GM23248 (cell line): ENCODE measurements at regions not wholly inside any gene's neighbourhood (a gene's known extent, or its start where the extent isn't known, plus 50 kb on each side); places are given as distances from the start of the nearest gene placed in this dataset.

Experiments
- DNase-seq: peaks from one replicate; pipeline ENCODE4 v3.0.0-alpha.2; 2015
- H2AFZ ChIP-seq: fragments of 200-600 bp; sonication (generic); 2 replicates; pipeline ENCODE4 v1.6.1; 2016; ENCODE audit warnings: antibody characterized with exemption
- H3F3A ChIP-seq: fragments of 200-600 bp; sonication (generic); 2 replicates; pipeline ENCODE4 v1.6.1; 2016; ENCODE audit warnings: mild to moderate bottlenecking, antibody characterized with exemption, mixed run types; ENCODE audit not compliant: insufficient read depth
- H3K27ac ChIP-seq: fragments of 200-600 bp; sonication (generic); 2 replicates; pipeline ENCODE4 v1.5.1; 2016; ENCODE audit warnings: mild to moderate bottlenecking
- H3K27me3 ChIP-seq: fragments of 200-600 bp; sonication (generic); replicated peaks from 2 replicates; pipeline ENCODE4 v1.6.1; 2016; ENCODE audit warnings: mild to moderate bottlenecking; ENCODE audit not compliant: insufficient read depth
- H3K36me3 ChIP-seq: fragments of 200-600 bp; sonication (generic); 2 replicates; pipeline ENCODE4 v1.6.1; 2016; ENCODE audit warnings: low read depth, mild to moderate bottlenecking
- H3K4me1 ChIP-seq: fragments of 200-600 bp; sonication (generic); 2 replicates; pipeline ENCODE4 v1.6.1; 2016; ENCODE audit warnings: mild to moderate bottlenecking; ENCODE audit not compliant: insufficient read depth
- H3K4me2 ChIP-seq: fragments of 200-600 bp; sonication (generic); one replicate; pipeline ENCODE4 v1.6.1; 2016; ENCODE audit warnings: mild to moderate bottlenecking; ENCODE audit not compliant: unreplicated experiment
- H3K4me3 ChIP-seq: fragments of 200-600 bp; sonication (generic); 2 replicates; pipeline ENCODE4 v1.5.1; 2016; ENCODE audit warnings: mild to moderate bottlenecking
- H3K79me2 ChIP-seq: fragments of 200-600 bp; sonication (generic); 2 replicates; pipeline ENCODE4 v1.6.1; 2016; ENCODE audit warnings: mild to moderate bottlenecking; ENCODE audit not compliant: insufficient read depth
- H3K9ac ChIP-seq: fragments of 200-600 bp; sonication (generic); 2 replicates; pipeline ENCODE4 v1.6.1; 2016; ENCODE audit warnings: mild to moderate bottlenecking
- H3K9me2 ChIP-seq: fragments of 200-600 bp; sonication (generic); 2 replicates; pipeline ENCODE4 v1.6.1; 2016; ENCODE audit warnings: mixed run types, mild to moderate bottlenecking, moderate library complexity; ENCODE audit not compliant: insufficient read depth
- H3K9me3 ChIP-seq: fragments of 200-600 bp; sonication (generic); one replicate; pipeline ENCODE4 v1.6.1; 2017; ENCODE audit warnings: low read depth
- H4K20me1 ChIP-seq: fragments of 200-600 bp; sonication (generic); 2 replicates; pipeline ENCODE4 v1.6.0; 2016; ENCODE audit not compliant: insufficient read depth
- EZH2 ChIP-seq: fragments of 200-600 bp; sonication (generic); IDR thresholded peaks from 2 replicates; pipeline ENCODE4 v1.6.1; 2018; ENCODE audit warnings: antibody characterized with exemption, mild to moderate bottlenecking; ENCODE audit not compliant: insufficient read depth, poor library complexity, severe bottlenecking
- EZH2phosphoT487 ChIP-seq: fragments of 200-600 bp; sonication (generic); IDR thresholded peaks from 2 replicates; pipeline ENCODE4 v1.6.1; 2018; ENCODE audit warnings: antibody characterized with exemption, moderate library complexity, mild to moderate bottlenecking, low read depth; ENCODE audit not compliant: insufficient read depth
- WGBS, 2 experiments: methylation state at CpG; one replicate each; pipeline ENCODE4 v1.1.6; 2015 to 2017; ENCODE audit warnings: low lambda C conversion rate in 2 of 2, low coverage in 1 of 2; ENCODE audit errors: missing lambda C conversion rate in 2 of 2; 5-methylcytosine and 5-hydroxymethylcytosine counted together
- in situ Hi-C: fragments of 300-500 bp; cut with MboI; formaldehyde crosslinking; loops from 2 replicates; pipeline ENCODE4 v1.15.0; 2020

DNA sequence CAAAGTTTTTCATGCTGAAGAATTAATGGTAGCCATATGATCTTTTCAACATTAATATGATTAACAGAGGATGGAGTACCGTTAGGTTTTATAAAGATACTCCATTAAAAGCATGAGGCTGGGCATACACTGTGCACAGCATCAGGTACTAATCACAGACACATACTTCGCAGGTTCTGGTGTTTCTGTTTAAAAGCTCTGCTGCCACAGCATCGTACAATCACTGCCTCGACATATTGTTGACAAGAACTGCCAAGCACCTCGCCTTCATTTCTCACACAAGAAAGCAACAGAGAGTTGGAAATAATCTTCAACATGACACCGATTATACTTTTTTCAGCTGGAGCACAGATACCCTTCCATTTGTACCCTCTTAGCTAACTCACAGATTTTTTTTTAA, 753.4 kb upstream of the FAM241A start:
- Histone ChIP-seq H3K36me3 (no peaks in the 10 kb centered on the region), H3K9ac (no peak overlapping the region), H3K4me1 (no peaks in the 10 kb centered on the region), H4K20me1 (no peaks in the 10 kb centered on the region), H3K9me3 (no peaks in the 10 kb centered on the region), H3K27me3 (no peaks in the 10 kb centered on the region), H3K4me2 (no peak overlapping the region), H3K79me2 (no peaks in the 10 kb centered on the region), H3F3A (no peaks in the 10 kb centered on the region), H3K4me3 (no peak overlapping the region), H2AFZ (no peak overlapping the region), H3K9me2 (no peaks in the 10 kb centered on the region), H3K27ac (no peak overlapping the region)
- 42 to 52% methylated on average over 6 of the region's 6 CpGs for WGBS, 2 experiments
- no peak for DNase-seq
- TF ChIP-seq EZH2 (no peak), EZH2phosphoT487 (no peak)
- in situ Hi-C loops, result no loop called here

DNA sequence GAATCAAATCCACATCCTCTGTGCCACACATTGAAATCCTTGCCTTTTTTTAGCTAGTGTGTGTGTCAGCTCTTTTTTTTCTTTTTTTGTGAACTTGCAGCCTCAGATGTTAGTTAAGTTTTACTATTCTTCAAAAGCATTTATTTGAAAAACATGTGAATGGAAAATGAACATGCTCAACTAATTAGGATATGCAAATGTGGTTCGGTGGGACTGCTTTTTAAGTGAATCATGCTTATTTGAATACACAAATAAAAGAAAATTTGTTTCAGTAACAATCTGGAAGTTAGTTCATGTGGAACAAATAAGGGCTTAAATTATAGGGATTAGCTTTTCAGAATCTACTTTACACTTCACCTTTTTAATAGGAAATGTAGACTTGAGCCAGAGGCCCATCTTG, 751.5 kb upstream of the FAM241A start:
- H3K4me1 ChIP-seq, result peaks cover 3% of the 10 kb centered on the region
- no peak for TF ChIP-seq EZH2phosphoT487
- TF ChIP-seq EZH2, result no peak
- no peak for DNase-seq
- in situ Hi-C loops, result no loop called here
- no peaks in the 10 kb centered on the region for H3K9me2 ChIP-seq
- WGBS, 2 experiments, result 8 to 14% methylated on average over 1 of the region's 1 CpG
- H3K36me3 ChIP-seq, result no peaks in the 10 kb centered on the region
- no peak overlapping the region for H3K9ac ChIP-seq
- peaks cover 2% of the 10 kb centered on the region for H3F3A ChIP-seq
- no peaks in the 10 kb centered on the region for H3K79me2 ChIP-seq
- no peaks in the 10 kb centered on the region for H3K27me3 ChIP-seq
- no peak overlapping the region for H2AFZ ChIP-seq
- H3K4me2 ChIP-seq, result no peak overlapping the region
- no peaks in the 10 kb centered on the region for H4K20me1 ChIP-seq
- no peak overlapping the region for H3K4me3 ChIP-seq
- no peaks in the 10 kb centered on the region for H3K9me3 ChIP-seq
- H3K27ac ChIP-seq, result no peak overlapping the region

DNA sequence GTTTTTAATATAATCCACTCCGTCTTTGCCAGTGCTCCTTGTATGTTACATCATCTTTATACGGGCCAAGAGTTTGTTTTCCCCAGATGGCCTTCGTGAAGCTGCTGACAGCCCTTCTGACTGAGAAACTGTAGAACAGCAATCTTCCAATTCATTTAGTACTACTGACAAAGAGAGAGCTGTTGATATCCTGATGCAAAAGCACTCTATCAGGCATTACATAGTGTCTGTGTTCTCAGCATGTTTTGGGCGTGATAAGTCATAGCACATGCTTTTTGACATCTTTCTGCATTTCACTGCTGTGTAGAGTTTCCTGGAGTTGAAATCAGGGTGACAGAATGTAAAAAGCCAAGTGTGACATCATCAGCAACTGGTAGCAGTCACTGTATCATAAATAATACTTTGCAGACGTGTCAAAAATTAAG, 746.3 kb upstream of the FAM241A start:
- Histone ChIP-seq H2AFZ (peak overlapping the region; percentile 60), H3K27ac (peak overlapping the region; percentile 10; the same call in 1 of the 2 replicates), H3F3A (peaks cover 23% of the 10 kb centered on the region), H3K4me1 (peaks cover 24% of the 10 kb centered on the region), H3K9ac (no peak overlapping the region), H3K9me2 (no peaks in the 10 kb centered on the region), H3K4me2 (peak overlapping the region; percentile 35), H4K20me1 (no peaks in the 10 kb centered on the region), H3K4me3 (peak overlapping the region; percentile 8; the same call in 1 of the 2 replicates), H3K9me3 (no peaks in the 10 kb centered on the region), H3K79me2 (no peaks in the 10 kb centered on the region), H3K36me3 (no peaks in the 10 kb centered on the region), H3K27me3 (no peaks in the 10 kb centered on the region)
- no peak for TF ChIP-seq EZH2phosphoT487
- TF ChIP-seq EZH2, result no peak
- in situ Hi-C loops, result no loop called here
- 8 to 11% methylated on average over 5 of the region's 5 CpGs for WGBS, 2 experiments
- DNase-seq, result peak; percentile 66

DNA sequence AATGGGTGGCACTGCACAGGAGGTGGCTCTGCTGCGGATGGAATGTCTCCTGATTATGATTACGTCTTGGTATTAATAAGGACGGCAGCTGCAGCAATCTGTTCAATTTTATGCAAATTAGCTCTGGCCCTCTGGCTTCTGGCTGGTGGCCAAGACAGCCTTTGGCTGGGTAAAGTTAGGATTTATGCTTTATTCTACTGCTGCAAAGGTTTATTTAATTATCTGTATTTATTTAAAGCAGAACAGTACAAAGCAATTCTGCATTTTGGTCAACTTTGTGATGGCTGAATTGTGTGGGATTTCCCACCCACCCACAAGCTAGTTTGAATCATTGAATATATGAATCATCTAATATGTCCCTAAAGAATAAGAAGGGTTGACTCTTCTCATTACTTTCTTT, 745.6 kb upstream of the FAM241A start:
- no peak for TF ChIP-seq EZH2
- WGBS, 2 experiments, result 16% methylated on average over 3 of the region's 3 CpGs

DNA sequence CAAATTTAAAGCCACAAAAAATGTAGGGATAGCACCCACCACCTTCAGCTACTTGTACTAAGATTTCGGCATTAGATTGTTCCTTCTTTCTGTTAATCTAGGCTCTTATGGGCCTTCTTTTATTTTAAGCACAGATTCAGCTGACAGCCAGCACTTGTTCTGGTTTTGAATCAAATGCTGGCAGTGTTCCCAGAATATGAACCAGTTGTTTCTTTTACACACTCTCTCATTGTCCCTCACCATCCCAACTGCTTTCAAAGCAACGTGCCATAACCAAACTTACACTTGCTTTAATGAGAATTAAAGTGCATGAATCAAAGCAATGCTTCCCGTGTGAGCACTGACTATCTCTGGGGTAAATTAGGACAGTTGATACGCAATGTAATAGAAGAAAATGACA, 744.5 kb upstream of the FAM241A start:
- H3K27ac ChIP-seq, result no peak overlapping the region

More for the DNA sequence above, 745.6 kb upstream of the FAM241A start:
- no peak overlapping the region for H3K4me3 ChIP-seq
- peaks cover 24% of the 10 kb centered on the region for H3K4me1 ChIP-seq
- H3K9ac ChIP-seq, result no peak overlapping the region
- H4K20me1 ChIP-seq, result no peaks in the 10 kb centered on the region
- in situ Hi-C loops, result no loop called here
- no peaks in the 10 kb centered on the region for H3K36me3 ChIP-seq
- peak overlapping the region; percentile 35 for H3K4me2 ChIP-seq
- no peak overlapping the region for H2AFZ ChIP-seq
- DNase-seq, result peak; percentile 51
- no peaks in the 10 kb centered on the region for H3K9me3 ChIP-seq
- peaks cover 23% of the 10 kb centered on the region for H3F3A ChIP-seq
- H3K79me2 ChIP-seq, result no peaks in the 10 kb centered on the region
- no peaks in the 10 kb centered on the region for H3K9me2 ChIP-seq
- no peak overlapping the region for H3K27ac ChIP-seq
- H3K27me3 ChIP-seq, result no peaks in the 10 kb centered on the region

More for the DNA sequence above, 744.5 kb upstream of the FAM241A start:
- 21 to 22% methylated on average over 4 of the region's 4 CpGs for WGBS, 2 experiments
- Histone ChIP-seq H4K20me1 (no peaks in the 10 kb centered on the region), H3K9ac (no peak overlapping the region), H3K4me2 (no peak overlapping the region), H2AFZ (no peak overlapping the region), H3K9me3 (no peaks in the 10 kb centered on the region), H3K79me2 (no peaks in the 10 kb centered on the region), H3K9me2 (no peaks in the 10 kb centered on the region), H3F3A (peaks cover 23% of the 10 kb centered on the region), H3K36me3 (no peaks in the 10 kb centered on the region), H3K4me3 (no peak overlapping the region), H3K27me3 (no peaks in the 10 kb centered on the region), H3K4me1 (peaks cover 24% of the 10 kb centered on the region)
- TF ChIP-seq EZH2 (no peak), EZH2phosphoT487 (no peak)
- in situ Hi-C loops, result no loop called here
- peak; percentile 76 for DNase-seq
